GM12878 (cell line): ENCODE measurements at regions not wholly inside any gene's neighbourhood (a gene's known extent, or its start where the extent isn't known, plus 50 kb on each side); places are given as distances from the start of the nearest gene placed in this dataset.

Experiments
- ATAC-seq: fragments of 200-7000 bp; cut with Tn5 transposase; 3 replicates; pipeline ENCODE4 v1.9.1; 2020; ENCODE audit warnings: mild to moderate bottlenecking, moderate library complexity
- BruUV-seq: library from RNA; stranded (reverse); fragments of 400-500 nt; replicated peaks from 2 replicates; lab custom pipeline; 2021; lab: Mats Ljungman, UMichigan
- CTCF ChIA-PET: fragments of 300-600 bp; sonication (Branson Sonifier 250); formaldehyde crosslinking; extraction: SDS; loops from one replicate; lab custom pipeline; 2021; ENCODE audit warnings: inconsistent platforms; lab: Yijun Ruan, JAX
- POLR2A ChIA-PET: fragments of 350-600 bp; formaldehyde crosslinking; extraction: SDS; loops from one replicate; lab custom pipeline; 2021; ENCODE audit warnings: inconsistent platforms; lab: Charles Lee
- RAD21 ChIA-PET: fragments of 300-600 bp; sonication (Branson Sonifier 250); formaldehyde crosslinking; loops from one replicate; lab custom pipeline; 2023; ENCODE audit warnings: antibody characterized with exemption; ENCODE audit not compliant: unreplicated experiment; lab: Charles Lee
- SMC1A ChIA-PET: fragments of 300-600 bp; sonication (Branson Sonifier 250); formaldehyde crosslinking; loops from one replicate; lab custom pipeline; 2023; ENCODE audit not compliant: unreplicated experiment, uncharacterized antibody; lab: Charles Lee
- DNase-seq: peaks from one replicate; pipeline ENCODE4 v3.0.0-alpha.2; 2011; ENCODE audit warnings: low read depth, low spot score
- FAIRE-seq: peaks from 3 replicates; lab custom pipeline; 2011; peaks lifted over from hg19 to GRCh38; lab: Jason Lieb, UNC
- H2AFZ ChIP-seq: 2 replicates; pipeline ENCODE4 v1.6.0; 2011; ENCODE audit warnings: low read depth, low read length, control low read depth; ENCODE audit not compliant: control insufficient read depth
- H3K27ac ChIP-seq: 2 replicates; pipeline ENCODE4 v1.5.1; 2011; ENCODE audit warnings: control low read depth; ENCODE audit not compliant: control insufficient read depth, insufficient read depth
- H3K27me3 ChIP-seq, 2 experiments: replicated peaks in 1 of 2; 2 replicates each; pipeline versions ENCODE4 v1.6.0 to v1.6.1; 2011; ENCODE audit warnings: low read length in 1 of 2; ENCODE audit not compliant: control insufficient read depth in 2 of 2, insufficient read depth in 2 of 2
- H3K36me3 ChIP-seq, 2 experiments: 2 replicates each; pipeline ENCODE4 v1.5.1; 2011; ENCODE audit warnings: low read length in 1 of 2; ENCODE audit not compliant: control insufficient read depth in 2 of 2, insufficient read depth in 2 of 2
- H3K4me1 ChIP-seq: 2 replicates; pipeline ENCODE4 v1.6.1; 2011; ENCODE audit warnings: mild to moderate bottlenecking, low read length, moderate library complexity, mixed read lengths; ENCODE audit not compliant: control insufficient read depth, insufficient read depth
- H3K4me2 ChIP-seq: 2 replicates; pipeline ENCODE4 v1.6.0; 2011; ENCODE audit warnings: control low read depth; ENCODE audit not compliant: control insufficient read depth, insufficient read depth
- H3K4me3 ChIP-seq: fragments of 200-600 bp; sonication (generic); 2 replicates; pipeline ENCODE4 v1.5.1; 2016
- H3K79me2 ChIP-seq: 2 replicates; pipeline ENCODE4 v1.6.0; 2011; ENCODE audit warnings: low read length; ENCODE audit not compliant: control insufficient read depth, insufficient read depth
- H3K9ac ChIP-seq: 2 replicates; pipeline ENCODE4 v1.8.0; 2011; ENCODE audit warnings: low read length, control low read depth, mixed read lengths; ENCODE audit not compliant: control insufficient read depth, insufficient read depth
- H3K9me3 ChIP-seq: replicated peaks from 3 replicates; pipeline ENCODE4 v1.5.1; 2011; ENCODE audit warnings: mild to moderate bottlenecking, low read length; ENCODE audit not compliant: control insufficient read depth, insufficient read depth
- H4K20me1 ChIP-seq: 2 replicates; pipeline ENCODE4 v1.6.0; 2011; ENCODE audit not compliant: control insufficient read depth, insufficient read depth
- CHD1 ChIP-seq: IDR thresholded peaks from 2 replicates; pipeline ENCODE4 v1.6.1; 2012; ENCODE audit warnings: low read depth, low read length, improper control_type of control experiment
- CREB1 ChIP-seq: IDR thresholded peaks from 2 replicates; pipeline ENCODE4 v1.6.1; 2012; ENCODE audit warnings: low read depth, mild to moderate bottlenecking, inconsistent platforms
- EED ChIP-seq: sonication (generic); IDR thresholded peaks from 2 replicates; pipeline ENCODE4 v1.6.1; 2016; ENCODE audit warnings: antibody characterized with exemption, low read depth
- FOS ChIP-seq: IDR thresholded peaks from 3 replicates; pipeline ENCODE4 v1.6.1; 2011; ENCODE audit warnings: borderline replicate concordance; ENCODE audit not compliant: insufficient read length; ENCODE audit errors: extremely low read depth
- KDM1A ChIP-seq: fragments of 200-600 bp; sonication (generic); IDR thresholded peaks from 2 replicates; pipeline ENCODE4 v1.6.1; 2016; ENCODE audit warnings: borderline replicate concordance
- MEF2B ChIP-seq: fragments of 450-650 bp; IDR thresholded peaks from 2 replicates; pipeline ENCODE4 v1.6.1; 2018; ENCODE audit warnings: mild to moderate bottlenecking, moderate library complexity; ENCODE audit not compliant: partially characterized antibody, poor library complexity, severe bottlenecking
- NFXL1 ChIP-seq: fragments of 450-650 bp; IDR thresholded peaks from 2 replicates; pipeline ENCODE4 v1.6.1; 2017; ENCODE audit warnings: antibody characterized with exemption, mild to moderate bottlenecking, borderline replicate concordance
- NR2C1 ChIP-seq: fragments of 450-650 bp; IDR thresholded peaks from 2 replicates; pipeline ENCODE4 v1.6.1; 2017; ENCODE audit warnings: antibody characterized with exemption, mild to moderate bottlenecking, moderate library complexity
- PAX5 ChIP-seq: IDR thresholded peaks from 2 replicates; pipeline ENCODE4 v1.6.1; 2011; ENCODE audit warnings: low read depth, low read length, borderline replicate concordance
- POLR2A ChIP-seq: IDR thresholded peaks from 2 replicates; pipeline ENCODE4 v1.6.1; 2011; ENCODE audit warnings: low read depth, mild to moderate bottlenecking, low read length
- RBBP5 ChIP-seq: fragments of 200-600 bp; sonication (generic); conservative IDR thresholded peaks from 2 replicates; pipeline ENCODE4 v1.6.1; 2016
- RUNX3 ChIP-seq: IDR thresholded peaks from 2 replicates; pipeline ENCODE4 v1.6.1; 2012; ENCODE audit warnings: low read length, inconsistent platforms
- SIX5 ChIP-seq: IDR thresholded peaks from 2 replicates; pipeline ENCODE4 v1.6.1; 2011; ENCODE audit warnings: mild to moderate bottlenecking, low read depth, low read length, moderate library complexity; ENCODE audit not compliant: severe bottlenecking
- WRNIP1 ChIP-seq: IDR thresholded peaks from 2 replicates; pipeline ENCODE4 v1.6.1; 2011; ENCODE audit warnings: low read depth, low read length, improper control_type of control experiment, borderline replicate concordance
- YBX1 ChIP-seq: fragments of 450-650 bp; IDR thresholded peaks from 2 replicates; pipeline ENCODE4 v1.6.1; 2016; ENCODE audit warnings: antibody characterized with exemption
- YY1 ChIP-seq: IDR thresholded peaks from 2 replicates; pipeline ENCODE4 v1.6.1; 2011; ENCODE audit warnings: low read depth, mild to moderate bottlenecking, low read length
- WGBS: methylation state at CpG from one replicate; pipeline ENCODE4 v1.1.6; 2016; ENCODE audit warnings: low lambda C conversion rate; ENCODE audit not compliant: insufficient replicate concordance, insufficient coverage; ENCODE audit errors: missing lambda C conversion rate; 5-methylcytosine and 5-hydroxymethylcytosine counted together
- in situ Hi-C: fragments of 300-500 bp; cut with MboI; formaldehyde crosslinking; loops from 9 replicates; pipeline ENCODE4 v1.14.3; 2018; ENCODE audit warnings: mixed read lengths
- intact Hi-C: fragments of 100-400 bp; cut with micrococcal nuclease; formaldehyde crosslinking; loops from one replicate; pipeline ENCODE4 v1.14.2; 2022; ENCODE audit not compliant: unreplicated experiment
- TF ChIP-seq, protein P1 (sequence below), 3 experiments: IDR thresholded peaks in 2 of 3; conservative IDR thresholded peaks in 1 of 3; 2 replicates each; pipeline ENCODE4 v1.5.1; 2011; ENCODE audit warnings: low read depth in 3 of 3, low read length in 3 of 3, mild to moderate bottlenecking in 3 of 3, control low read depth in 2 of 3, moderate library complexity in 2 of 3, inconsistent platforms in 1 of 3, mixed read lengths in 1 of 3; ENCODE audit not compliant: control insufficient read depth in 2 of 3, insufficient read depth in 1 of 3; ENCODE audit errors: extremely low read depth in 1 of 3
- TF ChIP-seq, protein P2 (sequence below): IDR thresholded peaks from 2 replicates; pipeline ENCODE4 v1.6.1; 2011; ENCODE audit warnings: borderline replicate concordance, low read depth, mild to moderate bottlenecking, moderate library complexity, low read length; ENCODE audit not compliant: insufficient read depth, poor library complexity, severe bottlenecking

DNA sequence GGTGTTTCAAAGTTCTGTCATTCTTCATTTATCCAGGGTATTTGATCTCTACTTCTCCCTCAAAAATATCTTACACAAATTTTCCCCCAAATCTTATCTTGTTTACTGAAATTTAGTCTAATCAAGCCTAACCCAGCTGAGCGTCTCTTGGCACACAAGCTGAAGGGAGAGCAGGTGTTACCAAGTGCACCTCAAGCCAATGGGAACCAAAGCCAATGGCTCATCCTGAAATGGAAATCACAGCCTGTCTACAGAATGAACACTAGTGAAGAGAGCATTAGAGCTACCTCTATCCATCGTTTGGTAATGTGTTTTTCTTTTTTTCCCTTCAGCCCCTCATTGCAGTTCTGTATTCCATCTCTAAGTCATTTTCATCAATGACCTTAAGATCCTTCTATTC lies 1350.8 kb downstream of the OLFM4 start:
- ChIA-PET CTCF (no interaction called here), SMC1A (no interaction called here), RAD21 (no interaction called here)
- Histone ChIP-seq H4K20me1 (no peaks in the 10 kb centered on the region), H3K4me1 (no peaks in the 10 kb centered on the region), H3K9me3 (no peaks in the 10 kb centered on the region), H2AFZ (no peak overlapping the region), H3K36me3 (no peaks in the 10 kb centered on the region), H3K79me2 (no peaks in the 10 kb centered on the region), H3K27me3 (no peaks in the 10 kb centered on the region), H3K4me2 (no peak overlapping the region), H3K27ac (no peak overlapping the region), H3K4me3 (no peak overlapping the region)
- WGBS = 2% methylated on average over 2 of the region's 2 CpGs
- BruUV-seq = no TSS peak
- in situ Hi-C loops = no loop called here
- FAIRE-seq (no peak), DNase-seq (no peak), ATAC-seq (no peak)
- intact Hi-C loops = no loop called here
- TF ChIP-seq EED (no peak), CREB1 (no peak), PAX5 (no peak), SIX5 (no peak)
- TF ChIP-seq, all 136 proteins: peak for 0
- no peak overlapping the region for H3K9ac ChIP-seq
- POLR2A ChIA-PET = no interaction called here

DNA sequence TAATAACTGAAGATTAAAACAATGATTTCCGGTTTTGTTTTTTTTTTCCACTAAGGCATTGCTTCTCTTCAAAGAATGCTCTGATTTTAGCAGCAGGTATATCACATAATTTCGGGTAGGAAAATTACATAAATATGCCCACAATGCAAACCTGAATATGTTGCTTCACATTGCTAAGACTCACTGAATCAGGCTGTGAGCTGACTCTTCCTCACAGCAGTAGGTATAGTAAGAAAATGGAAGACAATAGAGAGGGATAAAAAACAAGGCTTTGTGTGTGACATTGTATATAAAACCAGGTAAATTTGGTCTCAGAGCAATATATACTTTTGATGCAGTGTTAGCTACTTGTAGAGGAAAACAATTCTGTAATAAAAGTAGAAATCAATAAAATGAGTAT lies 1355.0 kb downstream of the OLFM4 start:
- ATAC-seq = no peak
- H3K4me3 ChIP-seq = no peak overlapping the region
- WGBS = 10% methylated on average over 2 of the region's 2 CpGs
- H3K4me2 ChIP-seq = no peak overlapping the region
- H3K9ac ChIP-seq = no peak overlapping the region
- CTCF ChIA-PET = no interaction called here
- no peak for DNase-seq
- no peak overlapping the region for H3K27ac ChIP-seq
- no peaks in the 10 kb centered on the region for H3K79me2 ChIP-seq
- FAIRE-seq = no peak
- in situ Hi-C loops = no loop called here
- intact Hi-C loops = no loop called here
- BruUV-seq = no TSS peak
- no peaks in the 10 kb centered on the region for H3K27me3 ChIP-seq
- POLR2A ChIA-PET = no interaction called here
- H2AFZ ChIP-seq = no peak overlapping the region
- SMC1A ChIA-PET = interaction anchor here (1.1 kb wide), 1 partner anchor 1133 kb away, joined by 3 read pairs; no protein-coding TSS in a partner anchor
- H3K9me3 ChIP-seq = no peaks in the 10 kb centered on the region
- RAD21 ChIA-PET = no interaction called here
- no peaks in the 10 kb centered on the region for H3K4me1 ChIP-seq
- H3K36me3 ChIP-seq = no peaks in the 10 kb centered on the region
- H4K20me1 ChIP-seq = no peaks in the 10 kb centered on the region
- TF ChIP-seq CHD1 (no peak), POLR2A (no peak), KDM1A (no peak), MEF2B (no peak), YBX1 (no peak), YY1 (no peak), FOS (no peak), RUNX3 (no peak), RBBP5 (no peak), WRNIP1 (no peak), NFXL1 (no peak), NR2C1 (no peak)
- TF ChIP-seq, protein P1, sequence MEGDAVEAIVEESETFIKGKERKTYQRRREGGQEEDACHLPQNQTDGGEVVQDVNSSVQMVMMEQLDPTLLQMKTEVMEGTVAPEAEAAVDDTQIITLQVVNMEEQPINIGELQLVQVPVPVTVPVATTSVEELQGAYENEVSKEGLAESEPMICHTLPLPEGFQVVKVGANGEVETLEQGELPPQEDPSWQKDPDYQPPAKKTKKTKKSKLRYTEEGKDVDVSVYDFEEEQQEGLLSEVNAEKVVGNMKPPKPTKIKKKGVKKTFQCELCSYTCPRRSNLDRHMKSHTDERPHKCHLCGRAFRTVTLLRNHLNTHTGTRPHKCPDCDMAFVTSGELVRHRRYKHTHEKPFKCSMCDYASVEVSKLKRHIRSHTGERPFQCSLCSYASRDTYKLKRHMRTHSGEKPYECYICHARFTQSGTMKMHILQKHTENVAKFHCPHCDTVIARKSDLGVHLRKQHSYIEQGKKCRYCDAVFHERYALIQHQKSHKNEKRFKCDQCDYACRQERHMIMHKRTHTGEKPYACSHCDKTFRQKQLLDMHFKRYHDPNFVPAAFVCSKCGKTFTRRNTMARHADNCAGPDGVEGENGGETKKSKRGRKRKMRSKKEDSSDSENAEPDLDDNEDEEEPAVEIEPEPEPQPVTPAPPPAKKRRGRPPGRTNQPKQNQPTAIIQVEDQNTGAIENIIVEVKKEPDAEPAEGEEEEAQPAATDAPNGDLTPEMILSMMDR (IDR thresholded peaks at IDR 0.05 in 2 of 3, conservative IDR thresholded peaks at IDR 0.05 in 1 of 3; ENCODE audit: control insufficient read depth in 2 of 3, extremely low read depth in 1 of 3, insufficient read depth in 1 of 3, low read depth in 3 of 3, low read length in 3 of 3) = no peak
- TF ChIP-seq, protein P2, sequence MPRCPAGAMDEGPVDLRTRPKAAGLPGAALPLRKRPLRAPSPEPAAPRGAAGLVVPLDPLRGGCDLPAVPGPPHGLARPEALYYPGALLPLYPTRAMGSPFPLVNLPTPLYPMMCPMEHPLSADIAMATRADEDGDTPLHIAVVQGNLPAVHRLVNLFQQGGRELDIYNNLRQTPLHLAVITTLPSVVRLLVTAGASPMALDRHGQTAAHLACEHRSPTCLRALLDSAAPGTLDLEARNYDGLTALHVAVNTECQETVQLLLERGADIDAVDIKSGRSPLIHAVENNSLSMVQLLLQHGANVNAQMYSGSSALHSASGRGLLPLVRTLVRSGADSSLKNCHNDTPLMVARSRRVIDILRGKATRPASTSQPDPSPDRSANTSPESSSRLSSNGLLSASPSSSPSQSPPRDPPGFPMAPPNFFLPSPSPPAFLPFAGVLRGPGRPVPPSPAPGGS = no peak
